ENCODE measurements at regions not wholly inside any gene's neighbourhood (a gene's known extent, or its start where the extent isn't known, plus 50 kb on each side); places are given as distances from the start of the nearest gene placed in this dataset.

DNA sequence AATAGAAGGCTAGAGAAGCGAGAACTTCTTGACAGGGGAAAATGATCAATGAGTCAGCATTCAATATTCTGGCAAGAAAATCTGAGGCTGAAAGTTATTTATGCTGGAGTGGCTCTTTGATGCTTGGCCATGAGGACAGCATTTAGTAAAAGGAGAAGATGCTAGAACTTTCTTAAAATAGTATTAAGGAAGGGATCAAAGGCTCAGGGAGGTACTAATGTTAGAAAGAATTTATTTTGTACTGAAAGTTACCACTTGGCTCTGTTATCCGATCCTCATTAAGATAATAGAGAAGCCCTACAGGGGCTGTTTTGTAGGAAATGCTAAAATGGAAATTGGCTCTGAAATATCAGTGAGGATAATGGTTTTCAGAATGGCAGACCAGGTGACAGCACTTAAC, 1774.6 kb upstream of the PCDH20 start:
- no peak for FAIRE-seq

DNA sequence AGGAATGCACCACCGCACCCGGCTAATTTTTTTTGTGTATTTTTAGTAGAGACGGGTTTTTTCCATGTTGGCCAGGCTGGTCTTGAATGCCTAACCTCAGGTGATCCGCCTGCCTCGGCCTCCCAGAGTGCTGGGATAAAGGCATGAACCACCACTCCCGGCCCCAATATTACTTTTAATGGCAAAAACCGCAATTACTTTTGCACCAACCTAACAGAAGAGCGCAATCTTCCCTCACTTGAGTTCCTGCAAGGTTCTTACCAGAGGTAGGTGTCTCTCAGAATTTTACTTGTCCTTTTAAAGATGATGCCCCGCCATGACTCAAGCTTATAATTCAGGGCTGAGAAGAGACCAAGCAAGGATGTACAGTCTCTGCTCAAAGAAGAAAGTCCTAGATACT, 1774.1 kb upstream of the PCDH20 start:
- FAIRE-seq: no peak
- Histone ChIP-seq H3K36me3 (ENCODE audit: control insufficient read depth, insufficient read depth, low read length) (no peaks in the 10 kb centered on the region), H3K4me3 (ENCODE audit: low read depth, low read length) (no peak overlapping the region), H3K27me3 (ENCODE audit: control insufficient read depth, insufficient read depth, low read length) (no peaks in the 10 kb centered on the region)
- DNase-seq (ENCODE audit: low read depth): no peak
- TF ChIP-seq, protein P1, sequence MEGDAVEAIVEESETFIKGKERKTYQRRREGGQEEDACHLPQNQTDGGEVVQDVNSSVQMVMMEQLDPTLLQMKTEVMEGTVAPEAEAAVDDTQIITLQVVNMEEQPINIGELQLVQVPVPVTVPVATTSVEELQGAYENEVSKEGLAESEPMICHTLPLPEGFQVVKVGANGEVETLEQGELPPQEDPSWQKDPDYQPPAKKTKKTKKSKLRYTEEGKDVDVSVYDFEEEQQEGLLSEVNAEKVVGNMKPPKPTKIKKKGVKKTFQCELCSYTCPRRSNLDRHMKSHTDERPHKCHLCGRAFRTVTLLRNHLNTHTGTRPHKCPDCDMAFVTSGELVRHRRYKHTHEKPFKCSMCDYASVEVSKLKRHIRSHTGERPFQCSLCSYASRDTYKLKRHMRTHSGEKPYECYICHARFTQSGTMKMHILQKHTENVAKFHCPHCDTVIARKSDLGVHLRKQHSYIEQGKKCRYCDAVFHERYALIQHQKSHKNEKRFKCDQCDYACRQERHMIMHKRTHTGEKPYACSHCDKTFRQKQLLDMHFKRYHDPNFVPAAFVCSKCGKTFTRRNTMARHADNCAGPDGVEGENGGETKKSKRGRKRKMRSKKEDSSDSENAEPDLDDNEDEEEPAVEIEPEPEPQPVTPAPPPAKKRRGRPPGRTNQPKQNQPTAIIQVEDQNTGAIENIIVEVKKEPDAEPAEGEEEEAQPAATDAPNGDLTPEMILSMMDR (IDR thresholded peaks at IDR 0.05; ENCODE audit: insufficient read depth, low read length, severe bottlenecking): no peak

More for the DNA sequence above, 1774.6 kb upstream of the PCDH20 start:
- no peaks in the 10 kb centered on the region for H3K27me3 ChIP-seq (ENCODE audit: control insufficient read depth, insufficient read depth, low read length)
- TF ChIP-seq, protein P1 (IDR thresholded peaks at IDR 0.05; ENCODE audit: insufficient read depth, low read length, severe bottlenecking): no peak
- H3K4me3 ChIP-seq (ENCODE audit: low read depth, low read length): no peak overlapping the region
- H3K36me3 ChIP-seq (ENCODE audit: control insufficient read depth, insufficient read depth, low read length): no peaks in the 10 kb centered on the region
- no peak for DNase-seq (ENCODE audit: low read depth)

DNA sequence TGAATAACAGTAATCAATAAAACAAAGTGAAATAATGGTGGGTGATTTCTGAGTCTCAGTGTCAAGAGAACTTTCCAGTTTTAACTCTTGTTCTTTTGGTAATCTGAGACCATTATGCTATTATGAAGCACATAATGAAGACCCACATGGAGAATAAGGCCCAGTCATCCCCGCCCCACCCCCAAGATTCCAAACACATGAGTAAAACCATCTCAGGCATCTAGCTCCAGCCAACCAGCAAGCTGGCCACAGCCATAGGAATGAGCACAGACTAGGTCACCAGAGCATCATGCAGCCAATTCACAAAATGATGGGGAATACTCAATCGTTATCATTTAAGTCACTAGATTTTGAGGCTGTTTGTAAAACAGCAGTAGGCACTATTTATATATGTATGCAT, 1769.0 kb upstream of the PCDH20 start:
- DNase-seq (ENCODE audit: low read depth) (peak; percentile 5), FAIRE-seq (no peak)
- no peaks in the 10 kb centered on the region for H3K27me3 ChIP-seq (ENCODE audit: control insufficient read depth, insufficient read depth, low read length)
- no peaks in the 10 kb centered on the region for H3K36me3 ChIP-seq (ENCODE audit: control insufficient read depth, insufficient read depth, low read length)
- H3K4me3 ChIP-seq (ENCODE audit: low read depth, low read length): no peak overlapping the region
- TF ChIP-seq, protein P1 (IDR thresholded peaks at IDR 0.05; ENCODE audit: insufficient read depth, low read length, severe bottlenecking): no peak

DNA sequence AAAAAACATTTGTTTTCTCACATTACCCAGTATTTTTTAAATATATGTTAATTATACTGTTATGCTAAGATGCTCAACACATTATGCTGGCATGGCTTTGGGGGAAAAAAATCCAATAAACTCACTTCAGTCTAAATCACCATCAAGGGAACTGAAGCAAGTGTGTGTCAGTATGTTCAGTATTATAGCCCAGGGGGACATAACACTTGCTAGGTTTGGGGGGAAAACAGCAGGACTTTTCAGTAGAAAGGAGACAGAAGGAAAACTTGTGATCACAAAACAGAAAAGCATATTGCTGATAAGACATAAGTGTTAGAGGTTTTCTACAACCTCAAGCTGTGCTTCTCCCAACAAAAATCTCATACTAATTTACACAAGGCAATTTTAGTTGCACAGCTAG, 1759.9 kb upstream of the PCDH20 start:
- H3K36me3 ChIP-seq (ENCODE audit: control insufficient read depth, insufficient read depth, low read length): no peaks in the 10 kb centered on the region
- no peaks in the 10 kb centered on the region for H3K27me3 ChIP-seq (ENCODE audit: control insufficient read depth, insufficient read depth, low read length)
- DNase-seq (ENCODE audit: low read depth) (no peak), FAIRE-seq (no peak)
- H3K4me3 ChIP-seq (ENCODE audit: low read depth, low read length): no peak overlapping the region
- TF ChIP-seq, protein P1 (IDR thresholded peaks at IDR 0.05; ENCODE audit: insufficient read depth, low read length, severe bottlenecking): no peak

DNA sequence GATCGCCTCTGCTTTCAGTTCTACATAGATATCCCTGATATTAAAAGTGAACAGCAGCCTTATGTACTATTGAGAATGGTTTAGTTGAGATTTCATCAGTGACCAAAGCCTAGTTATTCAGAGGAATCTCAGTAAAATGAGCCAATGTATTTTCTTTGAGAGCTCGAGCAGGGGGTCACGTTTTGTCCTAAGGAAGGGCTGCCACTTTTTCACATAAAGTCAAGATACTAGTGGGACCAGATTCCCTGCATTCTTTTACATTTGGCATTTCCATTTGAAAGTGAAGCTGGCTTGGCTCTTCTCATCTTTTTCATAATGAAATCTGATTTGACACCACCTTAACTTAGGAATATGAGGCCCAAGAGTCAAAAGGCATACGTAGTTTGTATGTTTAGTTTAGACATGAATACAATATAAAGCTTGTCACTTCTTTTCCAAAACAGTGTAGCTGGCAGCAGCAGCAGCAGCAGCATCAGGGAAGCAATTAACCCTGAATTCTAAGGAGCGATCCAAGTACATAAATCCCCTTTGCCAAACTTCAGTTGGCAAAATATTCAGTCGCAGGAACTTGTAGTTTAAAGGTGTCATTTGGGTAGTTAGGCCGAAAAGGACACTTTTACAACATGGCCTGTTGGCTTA, 1752.2 kb upstream of the PCDH20 start:
- Histone ChIP-seq H3K36me3 (ENCODE audit: control insufficient read depth, insufficient read depth, low read length) (no peaks in the 10 kb centered on the region), H3K27me3 (ENCODE audit: control insufficient read depth, insufficient read depth, low read length) (no peaks in the 10 kb centered on the region), H3K4me3 (ENCODE audit: low read depth, low read length) (no peak overlapping the region)
- TF ChIP-seq, protein P1 (IDR thresholded peaks at IDR 0.05; ENCODE audit: insufficient read depth, low read length, severe bottlenecking): no peak
- FAIRE-seq: no peak
- DNase-seq (ENCODE audit: low read depth): no peak

DNA sequence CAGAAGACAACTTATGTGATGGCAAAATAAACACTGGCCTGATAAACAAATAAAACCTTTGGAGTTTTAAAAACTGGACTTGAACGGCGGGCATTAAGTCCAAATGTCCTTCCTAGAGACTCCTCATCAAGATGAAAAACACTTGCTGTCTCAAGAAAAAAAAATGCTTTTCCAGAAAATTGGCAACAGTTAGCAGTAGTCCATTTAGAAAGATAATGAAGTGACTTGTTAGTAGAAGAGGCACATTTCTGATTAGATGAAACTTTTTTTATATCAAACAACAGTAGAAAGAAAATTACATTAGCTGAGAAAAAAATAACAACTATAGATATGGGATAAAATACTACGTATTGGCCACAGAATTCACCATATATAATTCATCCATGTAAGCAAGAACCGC, 1750.7 kb upstream of the PCDH20 start:
- TF ChIP-seq, protein P1 (IDR thresholded peaks at IDR 0.05; ENCODE audit: insufficient read depth, low read length, severe bottlenecking): no peak
- Histone ChIP-seq H3K36me3 (ENCODE audit: control insufficient read depth, insufficient read depth, low read length) (no peaks in the 10 kb centered on the region), H3K27me3 (ENCODE audit: control insufficient read depth, insufficient read depth, low read length) (no peaks in the 10 kb centered on the region), H3K4me3 (ENCODE audit: low read depth, low read length) (no peak overlapping the region)
- DNase-seq (ENCODE audit: low read depth) (no peak), FAIRE-seq (no peak)
